ENCODE measurements at regions not wholly inside any gene's neighbourhood (a gene's known extent, or its start where the extent isn't known, plus 50 kb on each side); places are given as distances from the start of the nearest gene placed in this dataset.

GRCh38 chr14:101377069-101377468 lies 184.2 kb upstream of the DIO3 start:
- no peak for DNase-seq

GRCh38 chr14:101379842-101380241 lies 181.5 kb upstream of the DIO3 start:
- DNase-seq = no peak

DNA sequence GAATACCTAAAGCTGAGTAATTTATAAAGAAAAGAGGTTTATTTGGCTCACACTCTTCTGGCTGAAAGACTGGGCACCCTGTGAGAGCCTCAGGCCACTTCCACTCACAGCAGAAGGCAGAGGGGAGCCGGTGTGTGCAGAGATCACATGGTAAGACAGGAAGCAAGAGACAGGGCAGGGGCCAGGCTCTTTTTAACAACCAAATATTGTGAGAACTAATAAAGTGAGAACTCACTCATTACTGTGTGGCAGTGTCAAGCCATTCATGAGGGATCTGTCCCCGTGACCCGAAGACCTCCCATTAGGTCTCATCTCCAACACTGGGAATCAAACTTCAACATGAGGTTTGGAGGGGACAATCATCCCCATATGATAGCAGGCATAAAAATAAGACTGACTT lies 180.8 kb upstream of the DIO3 start:
- DNase-seq = no peak

GRCh38 chr14:101380940-101381339 lies 180.4 kb upstream of the DIO3 start:
- no peak for DNase-seq

- DNase-seq = no peak
Measured at GRCh38 chr14:101383737-101384338, 177.5 kb upstream of the DIO3 start.

- no peak for DNase-seq
Measured at GRCh38 chr14:101394374-101394773, 166.9 kb upstream of the DIO3 start.

DNA sequence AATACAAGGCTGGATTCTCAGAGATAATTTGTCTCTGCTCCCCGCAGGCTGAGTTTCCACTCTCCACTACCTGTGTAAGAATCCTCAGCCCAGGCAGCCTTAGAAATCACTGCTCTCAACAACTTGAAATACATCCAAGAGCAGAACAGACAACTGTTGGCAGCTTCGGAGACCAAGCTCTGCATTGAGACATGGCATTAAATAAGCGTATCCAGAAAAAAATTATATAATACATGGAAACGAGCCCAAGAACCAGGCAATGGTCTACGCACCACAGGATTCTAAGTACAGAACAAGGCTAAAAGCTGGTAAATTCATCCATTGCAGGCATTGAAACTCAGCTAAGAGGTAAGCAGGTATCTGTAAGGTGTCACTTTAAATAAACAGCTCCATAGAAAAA lies 165.5 kb upstream of the DIO3 start:
- DNase-seq = no peak

GRCh38 chr14:101397206-101397605 lies 164.1 kb upstream of the DIO3 start:
- DNase-seq = no peak

DNA sequence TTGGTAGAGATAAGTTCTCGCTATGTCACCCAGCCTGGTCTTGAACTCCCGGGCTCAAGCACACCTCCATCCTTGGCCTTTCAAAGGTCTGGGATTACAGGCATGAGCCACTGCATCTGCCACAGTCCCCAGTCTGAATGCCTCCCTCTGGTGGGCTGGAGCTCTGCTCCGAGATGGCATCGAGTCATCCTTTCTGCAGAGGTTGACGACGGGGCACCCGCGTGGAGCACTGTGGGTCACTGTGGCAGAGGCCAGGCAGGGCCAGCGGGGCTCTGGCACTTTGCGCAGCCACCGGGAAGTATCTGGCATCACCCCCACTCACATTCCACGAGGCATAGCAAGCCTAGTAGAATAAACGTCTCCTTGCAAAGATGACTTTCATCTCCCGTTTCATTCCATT lies 163.3 kb upstream of the DIO3 start:
- no peak for DNase-seq

- DNase-seq = no peak
Measured at GRCh38 chr14:101399737-101400517, 161.4 kb upstream of the DIO3 start.

- DNase-seq = no peak
Measured at GRCh38 chr14:101400830-101401229, 160.5 kb upstream of the DIO3 start.

DNA sequence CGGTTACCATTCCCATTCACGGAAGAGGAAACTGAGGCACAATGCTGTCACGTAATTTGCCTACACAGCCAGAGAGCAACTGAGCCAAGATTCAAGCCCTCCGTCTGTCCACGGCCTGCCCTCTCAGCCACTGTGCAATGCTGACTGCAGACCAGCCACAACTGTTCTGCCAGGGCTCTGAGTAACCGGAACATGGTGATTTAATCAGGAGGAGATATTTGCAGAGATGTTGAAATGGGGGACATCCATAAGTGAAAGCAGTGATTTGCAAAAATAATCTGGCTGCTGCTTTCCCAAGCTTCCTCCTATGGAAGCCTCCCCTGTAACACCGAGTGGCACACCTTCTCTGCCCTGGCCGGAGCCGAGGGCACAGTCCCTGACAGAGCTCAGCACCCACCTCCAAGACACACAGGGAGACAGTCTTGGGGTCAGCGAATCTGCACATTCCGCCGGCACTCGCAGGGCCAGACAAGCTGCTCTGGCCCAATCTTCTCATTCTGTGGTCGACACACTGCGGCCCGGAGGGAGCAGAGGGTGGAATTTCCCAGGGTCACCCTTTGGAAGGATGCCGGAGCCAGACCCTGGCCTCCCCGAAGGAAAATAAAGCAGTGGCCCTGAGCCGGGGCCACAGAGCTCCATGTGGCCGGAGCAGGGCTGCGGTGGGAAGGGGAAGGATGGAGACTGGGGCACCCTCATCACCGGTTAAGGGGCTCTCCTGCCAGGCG lies 158.2 kb upstream of the DIO3 start:
- no peak for DNase-seq

GRCh38 chr14:101404426-101405170 lies 156.7 kb upstream of the DIO3 start:
- DNase-seq = no peak

DNA sequence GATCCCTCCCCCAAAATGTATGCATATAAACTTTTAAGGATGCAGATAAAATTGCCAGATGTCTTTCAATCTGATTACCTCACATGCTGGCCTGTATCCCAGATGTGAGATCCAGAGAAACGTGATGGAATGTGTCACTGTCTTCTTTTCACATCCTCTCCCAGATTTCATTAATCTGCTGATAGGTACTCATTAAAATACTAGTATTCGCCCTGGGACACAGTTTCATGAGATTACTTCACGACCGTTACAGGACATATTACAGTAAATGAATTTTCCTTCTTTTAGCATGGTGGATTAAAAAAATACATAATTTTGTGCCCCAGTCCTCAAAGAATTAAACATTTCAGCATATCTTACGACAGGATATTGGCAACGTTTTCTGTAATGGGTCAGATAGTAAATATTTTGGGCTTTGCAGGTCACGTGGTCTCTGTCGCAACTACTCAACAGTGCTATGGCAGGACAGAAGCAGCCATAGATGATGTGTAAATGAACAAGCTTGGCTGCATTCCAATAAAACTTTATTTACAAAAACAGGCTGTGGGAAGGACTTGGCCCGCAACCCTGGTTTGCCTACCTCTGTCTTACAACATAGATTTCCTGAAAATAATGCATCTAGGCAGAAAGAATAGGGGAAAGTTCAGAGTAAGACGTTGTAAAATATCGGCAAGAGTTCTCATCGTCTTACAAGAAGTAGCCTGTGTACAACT lies 156.0 kb upstream of the DIO3 start:
- DNase-seq = no peak

GRCh38 chr14:101406921-101407320 lies 154.4 kb upstream of the DIO3 start:
- DNase-seq = no peak

DNA sequence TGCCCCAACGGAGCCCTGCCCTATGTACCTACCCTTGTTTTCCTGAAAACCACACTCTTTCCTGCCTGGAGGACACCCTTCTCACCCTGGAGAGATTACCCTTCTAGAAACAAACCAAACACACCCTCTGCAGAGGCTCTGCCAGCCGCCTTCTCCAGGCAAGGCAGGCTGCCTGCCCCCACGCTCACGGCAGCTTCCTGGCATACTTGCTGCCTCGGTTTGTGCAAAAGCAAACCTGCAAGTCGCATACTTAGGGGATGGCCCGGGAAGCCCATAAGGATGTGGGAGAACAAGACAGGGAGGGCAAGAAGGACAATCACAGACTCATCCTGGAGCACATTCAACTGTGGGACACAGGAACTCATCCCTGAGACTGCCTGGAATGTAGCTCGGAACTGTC lies 154.0 kb upstream of the DIO3 start:
- DNase-seq = no peak

- DNase-seq = no peak
Measured at GRCh38 chr14:101408077-101408831, 153.0 kb upstream of the DIO3 start.

GRCh38 chr14:101409006-101409543 lies 152.2 kb upstream of the DIO3 start:
- no peak for DNase-seq

DNA sequence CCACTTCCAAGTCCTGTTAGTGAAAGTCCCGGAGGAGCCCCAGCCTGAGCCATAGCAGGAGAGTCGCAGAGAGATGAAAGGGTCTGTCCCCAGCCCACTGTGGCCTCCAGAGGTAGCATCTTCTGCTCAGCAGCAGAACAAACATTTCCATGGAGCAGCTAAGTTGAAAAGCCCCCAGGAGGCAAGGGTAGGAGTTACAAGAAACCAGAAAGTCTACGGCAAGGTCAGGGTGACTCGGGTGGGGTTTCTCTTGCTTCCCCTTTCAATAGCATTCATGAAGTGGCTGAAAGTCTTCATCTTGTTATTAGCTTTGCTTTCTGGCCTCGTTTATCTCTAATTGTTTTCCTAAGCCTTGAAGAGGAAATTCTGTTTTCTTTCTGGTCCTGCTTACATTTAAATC lies 151.2 kb upstream of the DIO3 start:
- DNase-seq = no peak

DNA sequence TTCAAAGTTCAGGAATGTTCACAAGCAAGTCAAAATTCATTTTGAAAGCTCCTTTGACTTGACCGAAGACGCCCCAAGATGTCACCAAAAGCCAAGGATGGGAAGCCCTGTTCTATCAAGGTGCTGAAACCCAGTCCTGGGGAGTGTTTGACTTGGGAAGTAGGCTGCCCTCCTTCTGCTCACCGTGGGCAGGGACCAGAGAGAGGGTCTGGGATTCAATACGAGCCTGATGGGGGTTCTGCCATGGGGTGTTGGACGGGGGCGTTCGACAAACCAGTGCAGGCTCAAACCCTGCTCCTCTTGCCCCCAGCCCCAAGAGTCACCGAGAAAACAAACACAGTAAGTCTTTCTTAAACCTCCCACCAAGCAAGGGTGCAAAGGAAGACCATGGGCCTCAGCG lies 150.1 kb upstream of the DIO3 start:
- DNase-seq = no peak

DNA sequence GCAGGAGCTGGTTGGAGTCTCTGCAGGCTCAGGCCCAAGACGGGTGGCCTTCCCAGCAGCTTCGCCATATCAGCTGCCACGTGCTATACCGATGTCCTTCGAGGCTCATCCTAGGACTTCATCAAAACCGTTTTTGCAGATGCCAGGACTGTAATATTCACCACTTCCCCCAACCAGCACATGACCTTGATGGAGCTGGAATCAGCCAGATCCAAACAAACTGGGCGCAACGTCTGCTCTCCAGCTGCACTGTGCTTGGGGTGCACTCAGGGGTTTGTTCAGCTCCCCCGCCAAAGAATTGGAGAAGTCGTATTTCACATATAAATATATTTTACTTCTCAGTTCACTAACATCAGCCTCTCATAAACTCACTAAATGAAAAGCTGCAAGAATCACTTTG lies 149.5 kb upstream of the DIO3 start:
- no peak for DNase-seq

DNA sequence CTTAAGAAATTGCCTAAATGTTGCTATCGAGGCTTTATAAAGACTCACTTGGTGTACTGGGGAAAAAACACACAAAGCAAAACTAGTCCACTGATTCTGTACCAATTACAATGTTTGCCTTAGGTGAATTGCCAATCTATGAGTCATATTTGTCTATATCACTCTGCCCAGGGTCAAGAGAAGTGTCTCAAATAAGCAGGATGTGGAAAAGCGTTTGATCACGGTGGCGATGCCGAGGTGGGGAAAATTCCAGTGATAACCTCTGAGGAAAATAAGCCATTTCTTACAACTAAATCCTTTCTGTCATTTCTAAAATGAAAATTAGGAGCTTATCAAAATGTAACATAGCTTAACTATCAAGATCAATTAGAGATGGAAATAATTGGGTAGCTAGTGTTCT lies 148.6 kb upstream of the DIO3 start:
- DNase-seq = no peak
